ENCODE measurements at regions not wholly inside any gene's neighbourhood (a gene's known extent, or its start where the extent isn't known, plus 50 kb on each side); places are given as distances from the start of the nearest gene placed in this dataset.

DNA sequence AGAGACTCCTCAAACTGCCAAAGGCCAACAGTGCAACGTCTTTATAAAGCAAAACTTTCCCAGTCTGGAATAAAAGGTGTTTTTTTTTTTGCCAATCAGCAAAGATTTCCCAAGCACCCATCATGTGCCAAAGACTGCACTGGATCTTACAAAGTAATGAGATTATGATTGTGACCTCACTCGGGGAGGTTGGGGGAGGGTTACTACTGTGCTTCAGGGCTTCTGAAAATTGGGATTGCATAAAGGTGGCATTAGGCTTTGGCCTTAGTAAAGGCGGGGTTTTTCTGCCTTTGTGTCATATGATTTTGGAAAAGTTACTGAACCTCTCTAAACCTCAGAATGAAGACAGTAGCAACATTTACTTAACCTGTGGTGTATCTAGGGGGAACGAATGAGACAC is 233.8 kb downstream of the DACT1 start:
- TF ChIP-seq, protein P1, sequence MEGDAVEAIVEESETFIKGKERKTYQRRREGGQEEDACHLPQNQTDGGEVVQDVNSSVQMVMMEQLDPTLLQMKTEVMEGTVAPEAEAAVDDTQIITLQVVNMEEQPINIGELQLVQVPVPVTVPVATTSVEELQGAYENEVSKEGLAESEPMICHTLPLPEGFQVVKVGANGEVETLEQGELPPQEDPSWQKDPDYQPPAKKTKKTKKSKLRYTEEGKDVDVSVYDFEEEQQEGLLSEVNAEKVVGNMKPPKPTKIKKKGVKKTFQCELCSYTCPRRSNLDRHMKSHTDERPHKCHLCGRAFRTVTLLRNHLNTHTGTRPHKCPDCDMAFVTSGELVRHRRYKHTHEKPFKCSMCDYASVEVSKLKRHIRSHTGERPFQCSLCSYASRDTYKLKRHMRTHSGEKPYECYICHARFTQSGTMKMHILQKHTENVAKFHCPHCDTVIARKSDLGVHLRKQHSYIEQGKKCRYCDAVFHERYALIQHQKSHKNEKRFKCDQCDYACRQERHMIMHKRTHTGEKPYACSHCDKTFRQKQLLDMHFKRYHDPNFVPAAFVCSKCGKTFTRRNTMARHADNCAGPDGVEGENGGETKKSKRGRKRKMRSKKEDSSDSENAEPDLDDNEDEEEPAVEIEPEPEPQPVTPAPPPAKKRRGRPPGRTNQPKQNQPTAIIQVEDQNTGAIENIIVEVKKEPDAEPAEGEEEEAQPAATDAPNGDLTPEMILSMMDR (IDR thresholded peaks at IDR 0.05), result no peak
- TF ChIP-seq POLR2A (IDR thresholded peaks at IDR 0.05), result no peak
